Lung (tissue), 11 donors: ENCODE measurements at regions not wholly inside any gene's neighbourhood (a gene's known extent, or its start where the extent isn't known, plus 50 kb on each side); places are given as distances from the start of the nearest gene placed in this dataset.

Experiments used
- ATAC-seq: fragments of 200-7000 bp; cut with Tn5 transposase; one replicate; pipeline ENCODE4 v1.9.1; 2020; ENCODE audit warnings: moderate number of reproducible peaks; ENCODE audit not compliant: insufficient read depth, low FRiP score
- DNase-seq, 3 donors: peaks; one replicate each; pipeline ENCODE4 v3.0.0-alpha.2; 2013 to 2017
- H3K27ac ChIP-seq, 2 donors: one replicate each; pipeline ENCODE4 v1.5.1; 2013; ENCODE audit warnings: mild to moderate bottlenecking in 2 of 2, moderate library complexity in 2 of 2, control low read depth in 1 of 2, inconsistent platforms in 1 of 2, low read depth in 1 of 2, low read length in 1 of 2
- H3K27me3 ChIP-seq, 3 donors: one replicate each; pipeline ENCODE4 v1.5.1; 2013; ENCODE audit warnings: low read length in 2 of 3; ENCODE audit not compliant: control insufficient read depth in 3 of 3, insufficient read depth in 3 of 3
- H3K36me3 ChIP-seq, 4 donors: one replicate each; pipeline ENCODE4 v1.5.1; 2013; ENCODE audit warnings: low read length in 4 of 4, mild to moderate bottlenecking in 1 of 4, moderate library complexity in 1 of 4; ENCODE audit not compliant: control insufficient read depth in 4 of 4, insufficient read depth in 4 of 4
- H3K4me1 ChIP-seq, 5 donors: one replicate each; pipeline ENCODE4 v1.5.1; 2013; ENCODE audit warnings: low read length in 5 of 5, mild to moderate bottlenecking in 2 of 5, moderate library complexity in 1 of 5; ENCODE audit not compliant: control insufficient read depth in 5 of 5, insufficient read depth in 5 of 5
- H3K4me3 ChIP-seq: one replicate; pipeline ENCODE4 v1.5.1; 2013; ENCODE audit warnings: mild to moderate bottlenecking, control low read depth, moderate library complexity
- H3K9ac ChIP-seq, 2 donors: one replicate each; pipeline ENCODE4 v1.5.1; 2013; ENCODE audit warnings: low read length in 2 of 2, control low read depth in 1 of 2; ENCODE audit not compliant: insufficient read depth in 1 of 2
- H3K9me3 ChIP-seq, 4 donors: one replicate each; pipeline ENCODE4 v1.5.1; 2013; ENCODE audit warnings: low read length in 3 of 4, mild to moderate bottlenecking in 1 of 4, moderate library complexity in 1 of 4; ENCODE audit not compliant: control insufficient read depth in 4 of 4, insufficient read depth in 3 of 4
- WGBS, 2 donors: extraction: QIAGEN DNeasy Blood & Tissue Kit; methylation state at CpG; one replicate each; pipeline ENCODE4 v1.1.7; 2013; 5-methylcytosine and 5-hydroxymethylcytosine counted together
- TF ChIP-seq, protein P1 (sequence below): IDR thresholded peaks from 2 replicates; pipeline ENCODE4 v1.5.1; 2012; ENCODE audit warnings: mild to moderate bottlenecking; ENCODE audit errors: control extremely low read depth, extremely low read depth
- donor health status: control.
- donor health status: control.
- donor health status: Bipolar disorder and iron deficiency.
- donor health status: healthy.
- donor health status: DM: yes; HTN: yes; CAD: no.

DNA sequence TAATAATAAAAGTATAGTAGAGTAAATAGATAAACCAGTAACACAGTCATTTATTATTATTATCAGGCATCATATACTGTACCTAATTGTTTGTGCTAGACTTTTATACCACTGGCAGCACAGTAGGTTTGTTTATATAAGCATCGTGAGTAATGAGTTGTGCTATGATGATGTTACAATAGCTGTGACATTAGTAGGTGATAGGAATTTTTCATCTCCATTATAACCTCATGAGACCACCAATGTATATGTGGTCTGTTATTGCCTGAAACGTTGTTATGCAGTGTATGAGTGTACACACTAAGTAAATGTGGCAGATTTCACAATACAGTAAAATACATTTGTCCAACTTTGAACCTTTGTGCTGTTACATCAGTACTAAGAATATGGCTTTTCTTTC, 72.7 kb upstream of the SPATA31D4 start:
- peaks cover 0 to 6% (median 0%) of the 10 kb centered on the region in 5 donors for H3K4me1 ChIP-seq
- peaks cover 0 to 4% (median 0%) of the 10 kb centered on the region in 3 donors for H3K27me3 ChIP-seq
- TF ChIP-seq, protein P1, sequence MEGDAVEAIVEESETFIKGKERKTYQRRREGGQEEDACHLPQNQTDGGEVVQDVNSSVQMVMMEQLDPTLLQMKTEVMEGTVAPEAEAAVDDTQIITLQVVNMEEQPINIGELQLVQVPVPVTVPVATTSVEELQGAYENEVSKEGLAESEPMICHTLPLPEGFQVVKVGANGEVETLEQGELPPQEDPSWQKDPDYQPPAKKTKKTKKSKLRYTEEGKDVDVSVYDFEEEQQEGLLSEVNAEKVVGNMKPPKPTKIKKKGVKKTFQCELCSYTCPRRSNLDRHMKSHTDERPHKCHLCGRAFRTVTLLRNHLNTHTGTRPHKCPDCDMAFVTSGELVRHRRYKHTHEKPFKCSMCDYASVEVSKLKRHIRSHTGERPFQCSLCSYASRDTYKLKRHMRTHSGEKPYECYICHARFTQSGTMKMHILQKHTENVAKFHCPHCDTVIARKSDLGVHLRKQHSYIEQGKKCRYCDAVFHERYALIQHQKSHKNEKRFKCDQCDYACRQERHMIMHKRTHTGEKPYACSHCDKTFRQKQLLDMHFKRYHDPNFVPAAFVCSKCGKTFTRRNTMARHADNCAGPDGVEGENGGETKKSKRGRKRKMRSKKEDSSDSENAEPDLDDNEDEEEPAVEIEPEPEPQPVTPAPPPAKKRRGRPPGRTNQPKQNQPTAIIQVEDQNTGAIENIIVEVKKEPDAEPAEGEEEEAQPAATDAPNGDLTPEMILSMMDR = no peak
- H3K9me3 ChIP-seq = no peaks in the 10 kb centered on the region
- peak in 2 of 3 donors; percentile 88 to 90 for DNase-seq
- WGBS, 2 donors = 51 to 81% methylated on average over 2 of the region's 2 CpGs
- no peak overlapping the region for H3K27ac ChIP-seq
- H3K9ac ChIP-seq = no peak overlapping the region
- no peak overlapping the region for H3K4me3 ChIP-seq
- no peak for ATAC-seq
- H3K36me3 ChIP-seq = no peaks in the 10 kb centered on the region

DNA sequence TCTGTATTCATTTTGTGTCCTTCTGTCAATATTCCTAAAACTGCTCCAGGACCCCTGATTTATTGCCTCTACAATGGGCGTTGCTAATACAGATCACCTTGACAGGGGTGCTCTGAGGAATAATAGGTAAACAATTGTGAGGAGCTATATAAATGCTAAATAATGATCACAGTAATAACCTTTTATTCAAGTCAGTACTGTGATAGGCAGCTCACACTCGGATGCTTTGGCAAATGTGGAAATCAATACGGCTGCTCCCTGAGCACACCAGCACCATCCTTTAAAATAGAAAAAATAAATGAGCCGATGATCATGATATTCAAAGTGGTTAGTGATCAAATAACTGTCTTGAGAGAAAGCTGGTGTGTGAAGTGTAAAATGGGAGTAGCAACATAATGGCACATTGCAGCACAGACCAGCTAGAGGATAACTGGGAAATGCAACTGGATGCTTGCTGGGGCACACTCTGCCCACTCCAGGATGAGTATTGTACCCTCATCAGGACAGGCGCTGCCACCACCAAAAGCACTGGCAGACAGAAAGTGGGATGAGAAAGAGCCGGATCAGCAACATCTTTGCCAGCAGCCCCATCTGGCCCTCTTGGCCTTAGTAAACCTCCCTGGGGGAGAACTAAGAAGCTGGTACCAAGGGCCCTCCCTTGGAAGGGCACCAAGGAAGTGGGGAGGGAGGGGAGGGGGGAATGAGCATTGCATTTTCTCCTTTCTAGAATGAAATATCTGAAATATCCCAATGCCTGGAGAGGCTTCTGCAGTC, 69.4 kb upstream of the SPATA31D4 start:
- ATAC-seq (no peak), DNase-seq (no peak)
- TF ChIP-seq, protein P1 = no peak
- no peak overlapping the region for H3K4me3 ChIP-seq
- no peak overlapping the region for H3K9ac ChIP-seq
- peaks cover 0 to 4% (median 0%) of the 10 kb centered on the region in 3 donors for H3K27me3 ChIP-seq
- H3K9me3 ChIP-seq = no peaks in the 10 kb centered on the region
- H3K4me1 ChIP-seq = peaks cover 0 to 2% (median 0%) of the 10 kb centered on the region in 5 donors
- no peak overlapping the region for H3K27ac ChIP-seq
- H3K36me3 ChIP-seq = no peaks in the 10 kb centered on the region
- WGBS, 2 donors = 90 to 91% methylated on average over 6 of the region's 6 CpGs

DNA sequence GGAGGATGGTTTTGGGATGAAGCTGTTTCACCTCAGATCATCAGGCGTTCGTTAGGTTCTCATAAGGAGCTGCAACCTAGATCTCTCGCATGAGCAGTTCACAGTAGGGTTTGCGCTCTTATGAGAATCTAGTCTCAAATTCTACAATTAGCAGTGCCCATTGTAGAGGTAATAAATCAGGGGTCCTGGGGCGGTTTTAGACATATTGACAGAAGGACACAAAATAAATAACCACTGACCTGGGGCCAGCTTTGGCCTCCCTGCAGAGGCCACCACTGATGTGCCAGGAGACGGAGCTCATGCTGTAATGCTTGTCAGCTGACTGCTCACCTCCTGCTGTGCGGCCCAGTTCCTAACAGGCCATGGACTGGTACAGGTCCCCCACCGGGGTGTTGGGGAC, 67.6 kb upstream of the SPATA31D4 start:
- no peak for DNase-seq
- no peak for ATAC-seq
- no peak overlapping the region for H3K9ac ChIP-seq
- no peaks in the 10 kb centered on the region for H3K36me3 ChIP-seq
- no peak overlapping the region for H3K27ac ChIP-seq
- H3K27me3 ChIP-seq = peaks cover 0 to 4% (median 0%) of the 10 kb centered on the region in 3 donors
- TF ChIP-seq, protein P1 = no peak
- H3K9me3 ChIP-seq = no peaks in the 10 kb centered on the region
- WGBS, 2 donors = 88 to 96% methylated on average over 8 of the region's 8 CpGs
- no peak overlapping the region for H3K4me3 ChIP-seq
- H3K4me1 ChIP-seq = peaks cover 0 to under 1% (median 0%) of the 10 kb centered on the region in 5 donors

DNA sequence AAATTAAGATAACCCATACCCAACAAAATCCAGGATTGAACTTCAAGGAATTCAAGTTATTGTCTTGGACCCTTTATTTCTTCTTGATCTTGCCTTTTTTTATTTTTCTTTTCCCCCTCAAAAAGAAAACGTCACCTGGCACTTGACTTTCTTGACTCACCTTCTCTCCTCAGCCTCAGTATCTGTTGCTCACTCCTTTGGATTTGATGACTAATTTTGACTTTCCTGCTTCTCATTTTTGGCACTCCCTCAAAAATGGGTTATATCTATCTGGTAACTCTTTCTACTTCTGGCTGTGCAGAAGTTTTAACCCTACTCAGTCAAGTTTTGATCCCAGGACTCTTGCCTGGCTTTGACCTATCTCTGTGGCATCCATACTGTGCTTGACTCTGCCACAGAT, 66.6 kb upstream of the SPATA31D4 start:
- Histone ChIP-seq H3K4me3 (no peak overlapping the region), H3K9ac (no peak overlapping the region), H3K4me1 (no peaks in the 10 kb centered on the region), H3K36me3 (no peaks in the 10 kb centered on the region), H3K9me3 (no peaks in the 10 kb centered on the region), H3K27me3 (peaks cover 0 to 4% (median 0%) of the 10 kb centered on the region in 3 donors), H3K27ac (no peak overlapping the region)
- ATAC-seq (no peak), DNase-seq (no peak)
- TF ChIP-seq, protein P1 = no peak
- 66 to 82% methylated on average over 1 of the region's 1 CpG for WGBS, 2 donors
